Ectodermal cell (in vitro differentiated cells): ENCODE measurements at regions not wholly inside any gene's neighbourhood (a gene's known extent, or its start where the extent isn't known, plus 50 kb on each side); places are given as distances from the start of the nearest gene placed in this dataset.
"Not testable (repeated sequence)": the region's sequence is repeated elsewhere in the genome, so short reads cannot be mapped to it uniquely, and the experiment has no call there.

Experiments used
- H3K27ac ChIP-seq: 2 replicates; pipeline ENCODE4 v1.7.0; 2013; ENCODE audit warnings: mild to moderate bottlenecking, low read depth, low read length; ENCODE audit not compliant: insufficient read depth, poor library complexity, severe bottlenecking
- H3K27me3 ChIP-seq: 2 replicates; pipeline ENCODE4 v1.7.0; 2013; ENCODE audit warnings: mild to moderate bottlenecking, low read length; ENCODE audit not compliant: insufficient read depth, control insufficient read depth, poor library complexity, severe bottlenecking
- H3K36me3 ChIP-seq: one replicate; pipeline ENCODE4 v1.7.0; 2013; ENCODE audit warnings: low read length; ENCODE audit not compliant: control insufficient read depth, insufficient read depth
- H3K4me1 ChIP-seq: one replicate; pipeline ENCODE4 v1.7.0; 2013; ENCODE audit warnings: low read length; ENCODE audit not compliant: control insufficient read depth, insufficient read depth
- H3K4me3 ChIP-seq: 2 replicates; pipeline ENCODE4 v1.7.0; 2013; ENCODE audit warnings: low read depth, low read length, control low read depth; ENCODE audit not compliant: insufficient read depth
- H3K9me3 ChIP-seq: 2 replicates; pipeline ENCODE4 v1.7.0; 2013; ENCODE audit warnings: mild to moderate bottlenecking, low read length, moderate library complexity; ENCODE audit not compliant: control insufficient read depth
- WGBS, 2 experiments: methylation state at CpG; one replicate each; pipeline ENCODE4 v1.1.7; 2013; ENCODE audit warnings: missing lambda C conversion rate in 2 of 2; 5-methylcytosine and 5-hydroxymethylcytosine counted together

- WGBS, 2 experiments, result 40% methylated on average over 1 of the region's 1 CpG; no CpG with 5 or more reads in 1 of the 2 experiments
- not testable (repeated sequence) for H3K36me3 ChIP-seq, H3K9me3 ChIP-seq, H3K4me3 ChIP-seq, H3K27me3 ChIP-seq, H3K4me1 ChIP-seq, H3K27ac ChIP-seq
Observed at GRCh38 chr6:57983603-57984002, 666.2 kb downstream of the PRIM2 start.

GRCh38 chr6:57984575-57984974 is 667.1 kb downstream of the PRIM2 start:
- H3K4me1 ChIP-seq, H3K4me3 ChIP-seq, H3K27me3 ChIP-seq, H3K9me3 ChIP-seq, H3K36me3 ChIP-seq, H3K27ac ChIP-seq: not testable (repeated sequence)
- WGBS, 2 experiments, result 52 to 69% methylated on average over 2 to 3 of the region's 3 CpGs

- H3K4me1 ChIP-seq, H3K27me3 ChIP-seq, H3K36me3 ChIP-seq, H3K27ac ChIP-seq, H3K4me3 ChIP-seq, H3K9me3 ChIP-seq: not testable (repeated sequence)
- 68 to 72% methylated on average over 4 of the region's 4 CpGs for WGBS, 2 experiments
Observed at GRCh38 chr6:57985734-57986133, 668.3 kb downstream of the PRIM2 start.

GRCh38 chr6:57986584-57986983 is 669.2 kb downstream of the PRIM2 start:
- H3K27me3 ChIP-seq, H3K9me3 ChIP-seq: not testable (repeated sequence)
- 75 to 83% methylated on average over 1 to 2 of the region's 2 CpGs for WGBS, 2 experiments

GRCh38 chr6:57989520-57990080 is 672.2 kb downstream of the PRIM2 start:
- not testable (repeated sequence) for H3K27ac ChIP-seq

More at GRCh38 chr6:57986584-57986983, 669.2 kb downstream of the PRIM2 start:
- H3K36me3 ChIP-seq, H3K4me1 ChIP-seq, H3K4me3 ChIP-seq, H3K27ac ChIP-seq: not testable (repeated sequence)

GRCh38 chr6:57998858-57999619 is 681.6 kb downstream of the PRIM2 start:
- WGBS, 2 experiments, result 48 to 54% methylated on average over 3 to 5 of the region's 6 CpGs
- H3K27ac ChIP-seq, H3K36me3 ChIP-seq, H3K4me1 ChIP-seq, H3K27me3 ChIP-seq, H3K4me3 ChIP-seq, H3K9me3 ChIP-seq: not testable (repeated sequence)

More at GRCh38 chr6:57989520-57990080, 672.2 kb downstream of the PRIM2 start:
- H3K4me1 ChIP-seq, H3K9me3 ChIP-seq, H3K4me3 ChIP-seq, H3K36me3 ChIP-seq, H3K27me3 ChIP-seq: not testable (repeated sequence)
- no CpG with 5 or more reads among the region's 2 CpGs for WGBS, 2 experiments

GRCh38 chr6:58000233-58000632 is 682.8 kb downstream of the PRIM2 start:
- H3K9me3 ChIP-seq, H3K4me1 ChIP-seq, H3K4me3 ChIP-seq, H3K36me3 ChIP-seq, H3K27me3 ChIP-seq, H3K27ac ChIP-seq: not testable (repeated sequence)
- 52 to 62% methylated on average over 5 of the region's 6 CpGs for WGBS, 2 experiments

- H3K4me3 ChIP-seq, H3K27ac ChIP-seq: not testable (repeated sequence)
Observed at GRCh38 chr6:58003417-58004167, 686.2 kb downstream of the PRIM2 start.

GRCh38 chr6:58007334-58008000 is 690.0 kb downstream of the PRIM2 start:
- not testable (repeated sequence) for H3K27ac ChIP-seq, H3K4me3 ChIP-seq, H3K27me3 ChIP-seq, H3K4me1 ChIP-seq, H3K9me3 ChIP-seq, H3K36me3 ChIP-seq
- 67 to 75% methylated on average over 1 to 3 of the region's 4 CpGs for WGBS, 2 experiments

More at GRCh38 chr6:58003417-58004167, 686.2 kb downstream of the PRIM2 start:
- not testable (repeated sequence) for H3K27me3 ChIP-seq, H3K9me3 ChIP-seq, H3K36me3 ChIP-seq, H3K4me1 ChIP-seq

GRCh38 chr6:58008001-58008335 is 690.5 kb downstream of the PRIM2 start:
- not testable (repeated sequence) for H3K36me3 ChIP-seq, H3K4me3 ChIP-seq, H3K27me3 ChIP-seq, H3K27ac ChIP-seq, H3K4me1 ChIP-seq, H3K9me3 ChIP-seq
